Activated T-cell treated with anti-CD3 and anti-CD28 coated beads, Interleukin-2, amount 50 U/mL, for 24 hours (primary cell): ENCODE measurements at regions not wholly inside any gene's neighbourhood (a gene's known extent, or its start where the extent isn't known, plus 50 kb on each side); places are given as distances from the start of the nearest gene placed in this dataset.
"Not testable (repeated sequence)": the region's sequence is repeated elsewhere in the genome, so short reads cannot be mapped to it uniquely, and the experiment has no call there.

Experiments used
- DNase-seq: peaks from one replicate; pipeline ENCODE4 v3.0.0-alpha.2; 2020
- H3K27ac Mint-ChIP-seq: 2 replicates; pipeline ENCODE4 v1.8.0; 2020; ENCODE audit warnings: mild to moderate bottlenecking, mixed read lengths
- H3K27me3 Mint-ChIP-seq: 2 replicates; pipeline ENCODE4 v1.8.0; 2020; ENCODE audit warnings: mixed read lengths
- H3K36me3 Mint-ChIP-seq: 2 replicates; pipeline ENCODE4 v1.8.0; 2020; ENCODE audit warnings: low read depth, mixed read lengths
- H3K4me1 Mint-ChIP-seq: 2 replicates; pipeline ENCODE4 v1.8.0; 2020; ENCODE audit warnings: low read depth, mixed read lengths
- H3K4me3 Mint-ChIP-seq: 2 replicates; pipeline ENCODE4 v1.8.0; 2020; ENCODE audit warnings: mild to moderate bottlenecking, moderate library complexity, mixed read lengths
- H3K9me3 Mint-ChIP-seq: 2 replicates; pipeline ENCODE4 v1.8.0; 2020; ENCODE audit warnings: mixed read lengths

GRCh38 chr21:35280231-35280630 is 231.1 kb upstream of the RUNX1 start:
- no peaks in the 10 kb centered on the region for H3K36me3 Mint-ChIP-seq
- H3K4me3 Mint-ChIP-seq: no peak overlapping the region
- no peaks in the 10 kb centered on the region for H3K27me3 Mint-ChIP-seq
- peaks cover 5% of the 10 kb centered on the region for H3K4me1 Mint-ChIP-seq
- no peak for DNase-seq
- no peak overlapping the region for H3K27ac Mint-ChIP-seq
- H3K9me3 Mint-ChIP-seq: no peaks in the 10 kb centered on the region

GRCh38 chr21:35275776-35276175 is 226.7 kb upstream of the RUNX1 start:
- H3K36me3 Mint-ChIP-seq: no peaks in the 10 kb centered on the region
- no peaks in the 10 kb centered on the region for H3K9me3 Mint-ChIP-seq
- no peaks in the 10 kb centered on the region for H3K27me3 Mint-ChIP-seq
- H3K4me3 Mint-ChIP-seq: no peak overlapping the region
- peaks cover 6% of the 10 kb centered on the region for H3K4me1 Mint-ChIP-seq
- DNase-seq: no peak
- H3K27ac Mint-ChIP-seq: no peak overlapping the region

- no peak overlapping the region for H3K4me3 Mint-ChIP-seq
- H3K27me3 Mint-ChIP-seq: no peaks in the 10 kb centered on the region
- no peak overlapping the region for H3K27ac Mint-ChIP-seq
- H3K36me3 Mint-ChIP-seq: no peaks in the 10 kb centered on the region
- no peak for DNase-seq
- H3K4me1 Mint-ChIP-seq: peaks cover 6% of the 10 kb centered on the region
- H3K9me3 Mint-ChIP-seq: no peaks in the 10 kb centered on the region
Measured at GRCh38 chr21:35274923-35275322, 225.8 kb upstream of the RUNX1 start.

GRCh38 chr21:35274090-35274489 is 225.0 kb upstream of the RUNX1 start:
- DNase-seq: no peak
- Mint-ChIP-seq H3K9me3 (no peaks in the 10 kb centered on the region), H3K27ac (no peak overlapping the region), H3K4me1 (peaks cover 6% of the 10 kb centered on the region), H3K36me3 (no peaks in the 10 kb centered on the region), H3K27me3 (no peaks in the 10 kb centered on the region), H3K4me3 (no peak overlapping the region)

GRCh38 chr21:35273333-35273732 is 224.2 kb upstream of the RUNX1 start:
- H3K4me3 Mint-ChIP-seq: no peak overlapping the region
- no peak overlapping the region for H3K27ac Mint-ChIP-seq

GRCh38 chr21:35271344-35272118 is 222.4 kb upstream of the RUNX1 start:
- H3K27ac Mint-ChIP-seq: not testable (repeated sequence)

More at GRCh38 chr21:35273333-35273732, 224.2 kb upstream of the RUNX1 start:
- peaks cover 6% of the 10 kb centered on the region for H3K4me1 Mint-ChIP-seq
- no peak for DNase-seq
- H3K27me3 Mint-ChIP-seq: no peaks in the 10 kb centered on the region
- no peaks in the 10 kb centered on the region for H3K9me3 Mint-ChIP-seq
- H3K36me3 Mint-ChIP-seq: no peaks in the 10 kb centered on the region

GRCh38 chr21:35268817-35269216 is 219.7 kb upstream of the RUNX1 start:
- no peak overlapping the region for H3K27ac Mint-ChIP-seq
- H3K4me1 Mint-ChIP-seq: peaks cover 2% of the 10 kb centered on the region
- no peak overlapping the region for H3K4me3 Mint-ChIP-seq
- H3K27me3 Mint-ChIP-seq: no peaks in the 10 kb centered on the region
- no peaks in the 10 kb centered on the region for H3K36me3 Mint-ChIP-seq
- H3K9me3 Mint-ChIP-seq: no peaks in the 10 kb centered on the region
- no peak for DNase-seq

More at GRCh38 chr21:35271344-35272118, 222.4 kb upstream of the RUNX1 start:
- H3K36me3 Mint-ChIP-seq, H3K4me1 Mint-ChIP-seq, DNase-seq, H3K4me3 Mint-ChIP-seq, H3K27me3 Mint-ChIP-seq, H3K9me3 Mint-ChIP-seq: not testable (repeated sequence)

- no peak overlapping the region for H3K27ac Mint-ChIP-seq
- H3K4me1 Mint-ChIP-seq: peaks cover 2% of the 10 kb centered on the region
- H3K27me3 Mint-ChIP-seq: no peaks in the 10 kb centered on the region
- no peak for DNase-seq
- H3K9me3 Mint-ChIP-seq: no peaks in the 10 kb centered on the region
- no peak overlapping the region for H3K4me3 Mint-ChIP-seq
- H3K36me3 Mint-ChIP-seq: no peaks in the 10 kb centered on the region
Measured at GRCh38 chr21:35268261-35268660, 219.2 kb upstream of the RUNX1 start.

- H3K27ac Mint-ChIP-seq: no peak overlapping the region
Measured at GRCh38 chr21:35266546-35266945, 217.4 kb upstream of the RUNX1 start.

GRCh38 chr21:35265170-35265877 is 216.2 kb upstream of the RUNX1 start:
- no peaks in the 10 kb centered on the region for H3K36me3 Mint-ChIP-seq

More at GRCh38 chr21:35266546-35266945, 217.4 kb upstream of the RUNX1 start:
- Mint-ChIP-seq H3K27me3 (no peaks in the 10 kb centered on the region), H3K36me3 (no peaks in the 10 kb centered on the region), H3K4me3 (no peak overlapping the region), H3K4me1 (peaks cover 2% of the 10 kb centered on the region), H3K9me3 (no peaks in the 10 kb centered on the region)
- no peak for DNase-seq

GRCh38 chr21:35259457-35259856 is 210.4 kb upstream of the RUNX1 start:
- Mint-ChIP-seq H3K27ac (no peak overlapping the region), H3K9me3 (peaks cover 2% of the 10 kb centered on the region), H3K4me3 (no peak overlapping the region), H3K27me3 (no peaks in the 10 kb centered on the region), H3K4me1 (peaks cover 26% of the 10 kb centered on the region), H3K36me3 (no peaks in the 10 kb centered on the region)
- DNase-seq: no peak

More at GRCh38 chr21:35265170-35265877, 216.2 kb upstream of the RUNX1 start:
- no peak for DNase-seq
- Mint-ChIP-seq H3K27me3 (no peaks in the 10 kb centered on the region), H3K9me3 (peaks cover 2% of the 10 kb centered on the region), H3K4me3 (no peak overlapping the region), H3K27ac (no peak overlapping the region), H3K4me1 (peaks cover 2% of the 10 kb centered on the region)

GRCh38 chr21:35258521-35258920 is 209.4 kb upstream of the RUNX1 start:
- H3K4me1 Mint-ChIP-seq: peaks cover 34% of the 10 kb centered on the region

GRCh38 chr21:35257413-35257812 is 208.3 kb upstream of the RUNX1 start:
- Mint-ChIP-seq H3K4me1 (peaks cover 45% of the 10 kb centered on the region), H3K4me3 (no peak overlapping the region), H3K27ac (no peak overlapping the region), H3K36me3 (no peaks in the 10 kb centered on the region), H3K27me3 (no peaks in the 10 kb centered on the region), H3K9me3 (peaks cover 2% of the 10 kb centered on the region)
- no peak for DNase-seq

More at GRCh38 chr21:35258521-35258920, 209.4 kb upstream of the RUNX1 start:
- no peak overlapping the region for H3K4me3 Mint-ChIP-seq
- no peaks in the 10 kb centered on the region for H3K27me3 Mint-ChIP-seq
- peaks cover 2% of the 10 kb centered on the region for H3K9me3 Mint-ChIP-seq
- no peak overlapping the region for H3K27ac Mint-ChIP-seq
- H3K36me3 Mint-ChIP-seq: no peaks in the 10 kb centered on the region
- no peak for DNase-seq

- no peak for DNase-seq
- Mint-ChIP-seq H3K27ac (peak overlapping the region; percentile 17), H3K4me1 (peaks cover 53% of the 10 kb centered on the region), H3K27me3 (no peaks in the 10 kb centered on the region), H3K36me3 (no peaks in the 10 kb centered on the region), H3K4me3 (no peak overlapping the region), H3K9me3 (peaks cover 4% of the 10 kb centered on the region)
Measured at GRCh38 chr21:35256468-35256988, 207.4 kb upstream of the RUNX1 start.

- H3K27me3 Mint-ChIP-seq: no peaks in the 10 kb centered on the region
- peaks cover 18% of the 10 kb centered on the region for H3K9me3 Mint-ChIP-seq
- no peak for DNase-seq
- H3K27ac Mint-ChIP-seq: no peak overlapping the region
- peaks cover 6% of the 10 kb centered on the region for H3K36me3 Mint-ChIP-seq
- H3K4me3 Mint-ChIP-seq: no peak overlapping the region
- H3K4me1 Mint-ChIP-seq: peaks cover 55% of the 10 kb centered on the region
Measured at GRCh38 chr21:35254765-35255138, 205.7 kb upstream of the RUNX1 start.
